PC-3 (cell line): ENCODE measurements at regions not wholly inside any gene's neighbourhood (a gene's known extent, or its start where the extent isn't known, plus 50 kb on each side); places are given as distances from the start of the nearest gene placed in this dataset.

Experiments
- ATAC-seq: fragments of 200-7000 bp; cut with Tn5 transposase; 2 replicates; pipeline ENCODE4 v1.9.1; 2020; ENCODE audit warnings: mild to moderate bottlenecking, moderate library complexity
- BruUV-seq: library from RNA; stranded (reverse); fragments of 400-500 nt; replicated peaks from 2 replicates; lab custom pipeline; 2021; lab: Mats Ljungman, UMichigan
- CTCF ChIA-PET: fragments of 300-600 bp; sonication (Branson Sonifier 250); formaldehyde crosslinking; loops from one replicate; lab custom pipeline; 2022; ENCODE audit warnings: antibody characterized with exemption; lab: Charles Lee
- POLR2A ChIA-PET: fragments of 300-600 bp; sonication (Branson Sonifier 250); formaldehyde crosslinking; loops from one replicate; lab custom pipeline; 2022; ENCODE audit warnings: antibody characterized with exemption; ENCODE audit not compliant: unreplicated experiment; lab: Charles Lee
- DNase-seq: peaks from one replicate; pipeline ENCODE4 v3.0.0-alpha.2; 2015
- H2AFZ ChIP-seq: fragments of 300-600 bp; sonication (generic); 2 replicates; pipeline ENCODE4 v1.6.0; 2016; ENCODE audit warnings: antibody characterized with exemption, low read length
- H3F3A ChIP-seq: fragments of 300-600 bp; sonication (generic); one replicate; pipeline ENCODE4 v1.6.0; 2017; ENCODE audit warnings: antibody characterized with exemption, low read length, control low read depth, mild to moderate bottlenecking; ENCODE audit not compliant: unreplicated experiment
- H3K27ac ChIP-seq: fragments of 300-600 bp; sonication (generic); 2 replicates; pipeline ENCODE4 v1.5.1; 2016; ENCODE audit warnings: mild to moderate bottlenecking, low read length
- H3K27me3 ChIP-seq: fragments of 300-600 bp; sonication (generic); 2 replicates; pipeline ENCODE4 v1.6.1; 2016; ENCODE audit warnings: low read length, mixed read lengths
- H3K36me3 ChIP-seq: fragments of 300-600 bp; sonication (generic); 2 replicates; pipeline ENCODE4 v1.6.1; 2016; ENCODE audit warnings: low read depth, mixed run types, low read length, mixed read lengths
- H3K4me1 ChIP-seq: fragments of 300-600 bp; sonication (generic); 2 replicates; pipeline ENCODE4 v1.5.1; 2016; ENCODE audit warnings: low read length; ENCODE audit not compliant: insufficient read depth
- H3K4me2 ChIP-seq: fragments of 300-600 bp; sonication (generic); 2 replicates; pipeline ENCODE4 v1.6.0; 2016; ENCODE audit warnings: low read length
- H3K4me3 ChIP-seq: fragments of 300-600 bp; sonication (generic); 2 replicates; pipeline ENCODE4 v1.5.1; 2016; ENCODE audit warnings: mild to moderate bottlenecking, low read length, mixed read lengths
- H3K79me2 ChIP-seq: fragments of 300-600 bp; sonication (generic); 2 replicates; pipeline ENCODE4 v1.6.1; 2017; ENCODE audit warnings: low read length, mixed read lengths
- H3K9ac ChIP-seq: fragments of 300-600 bp; sonication (generic); 2 replicates; pipeline ENCODE4 v1.6.0; 2016; ENCODE audit warnings: mild to moderate bottlenecking, low read length
- H3K9me2 ChIP-seq: fragments of 300-600 bp; sonication (generic); replicated peaks from 2 replicates; pipeline ENCODE4 v1.6.1; 2016; ENCODE audit warnings: mixed run types, low read length, mixed read lengths
- H3K9me3 ChIP-seq: fragments of 300-600 bp; sonication (generic); 2 replicates; pipeline ENCODE4 v1.6.1; 2016; ENCODE audit warnings: low read length, mixed read lengths
- H4K20me1 ChIP-seq: fragments of 300-600 bp; sonication (generic); 2 replicates; pipeline ENCODE4 v1.6.1; 2016; ENCODE audit warnings: low read length, mixed read lengths
- CTCF ChIP-seq: fragments of 300-600 bp; sonication (generic); conservative IDR thresholded peaks from 2 replicates; pipeline ENCODE4 v1.5.1; 2017; ENCODE audit warnings: antibody characterized with exemption, low read depth, mild to moderate bottlenecking, low read length
- EZH2 ChIP-seq: fragments of 300-600 bp; sonication (generic); IDR thresholded peaks from one replicate; pipeline ENCODE4 v1.6.1; 2017; ENCODE audit warnings: antibody characterized with exemption, mild to moderate bottlenecking, low read length; ENCODE audit not compliant: unreplicated experiment
- EZH2phosphoT487 ChIP-seq: fragments of 300-600 bp; sonication (generic); IDR thresholded peaks from 2 replicates; pipeline ENCODE4 v1.6.1; 2018; ENCODE audit warnings: mild to moderate bottlenecking, antibody characterized with exemption, low read length, borderline replicate concordance
- intact Hi-C: fragments of 100-400 bp; cut with micrococcal nuclease; formaldehyde crosslinking; loops from 2 replicates; pipeline ENCODE4 v1.9.0; 2023

GRCh38 chr13:32951580-32951979 is 64.6 kb upstream of the KL start:
- Histone ChIP-seq H3K9ac (no peak overlapping the region), H3K4me3 (no peak overlapping the region), H3K4me2 (no peak overlapping the region), H3F3A (no peaks in the 10 kb centered on the region), H3K79me2 (no peaks in the 10 kb centered on the region), H3K27me3 (no peaks in the 10 kb centered on the region), H4K20me1 (no peaks in the 10 kb centered on the region), H3K9me2 (no peaks in the 10 kb centered on the region), H2AFZ (no peak overlapping the region), H3K36me3 (no peaks in the 10 kb centered on the region), H3K9me3 (no peaks in the 10 kb centered on the region), H3K4me1 (no peaks in the 10 kb centered on the region), H3K27ac (no peak overlapping the region)
- TF ChIP-seq CTCF (no peak), EZH2 (no peak), EZH2phosphoT487 (no peak)
- no peak for ATAC-seq
- intact Hi-C loops: no loop called here
- no peak for DNase-seq
- ChIA-PET POLR2A (no interaction called here), CTCF (no interaction called here)
- BruUV-seq: no TSS peak

- intact Hi-C loops: no loop called here
- ATAC-seq (no peak), DNase-seq (no peak)
- Histone ChIP-seq H3K9me2 (no peaks in the 10 kb centered on the region), H3K27ac (no peak overlapping the region), H3K4me2 (no peak overlapping the region), H2AFZ (no peak overlapping the region), H3K27me3 (no peaks in the 10 kb centered on the region), H3K79me2 (no peaks in the 10 kb centered on the region), H3K9me3 (no peaks in the 10 kb centered on the region), H3F3A (no peaks in the 10 kb centered on the region), H3K4me3 (no peak overlapping the region), H4K20me1 (no peaks in the 10 kb centered on the region), H3K9ac (no peak overlapping the region), H3K4me1 (no peaks in the 10 kb centered on the region), H3K36me3 (no peaks in the 10 kb centered on the region)
- no TSS peak for BruUV-seq
- CTCF ChIA-PET: interaction anchor here (0.6 kb wide), 1 partner anchor 15 kb away, joined by 3 read pairs; no protein-coding TSS in a partner anchor
- TF ChIP-seq EZH2: no peak
- POLR2A ChIA-PET: interaction anchor here (0.7 kb wide), 1 partner anchor 30 kb away, joined by 3 read pairs; no protein-coding TSS in a partner anchor
Measured at GRCh38 chr13:32955881-32956594, 60.2 kb upstream of the KL start.

- CTCF ChIA-PET: interaction anchor here (0.6 kb wide), 1 partner anchor 15 kb away, joined by 3 read pairs; no protein-coding TSS in a partner anchor
Measured at GRCh38 chr13:32956595-32956933, 59.7 kb upstream of the KL start.

More at GRCh38 chr13:32956595-32956933, 59.7 kb upstream of the KL start:
- H3K27me3 ChIP-seq: no peaks in the 10 kb centered on the region
- no peak overlapping the region for H3K4me3 ChIP-seq
- no TSS peak for BruUV-seq
- H3K27ac ChIP-seq: no peak overlapping the region
- H3K4me2 ChIP-seq: no peak overlapping the region
- intact Hi-C loops: no loop called here
- no peaks in the 10 kb centered on the region for H3K9me3 ChIP-seq
- H3K4me1 ChIP-seq: no peaks in the 10 kb centered on the region
- DNase-seq (no peak), ATAC-seq (no peak)
- no peak for TF ChIP-seq EZH2phosphoT487
- no peak for TF ChIP-seq CTCF
- TF ChIP-seq EZH2: no peak
- H3K9ac ChIP-seq: no peak overlapping the region
- H2AFZ ChIP-seq: no peak overlapping the region
- H3K36me3 ChIP-seq: no peaks in the 10 kb centered on the region
- POLR2A ChIA-PET: interaction anchor here (0.7 kb wide), 1 partner anchor 30 kb away, joined by 3 read pairs; no protein-coding TSS in a partner anchor
- no peaks in the 10 kb centered on the region for H4K20me1 ChIP-seq
- H3K79me2 ChIP-seq: no peaks in the 10 kb centered on the region
- H3F3A ChIP-seq: no peaks in the 10 kb centered on the region
- no peaks in the 10 kb centered on the region for H3K9me2 ChIP-seq
